Activated T-cell treated with anti-CD3 and anti-CD28 coated beads, Interleukin-2, amount 50 U/mL, for 72 hours (primary cell): ENCODE measurements at regions not wholly inside any gene's neighbourhood (a gene's known extent, or its start where the extent isn't known, plus 50 kb on each side); places are given as distances from the start of the nearest gene placed in this dataset.

Experiments used
- ATAC-seq, 2 donors: fragments of 150-1000 bp; cut with Tn5 transposase; replicated peaks in 1 of 2; 2 replicates each; pipeline ENCODE4 v1.10.0; 2021; ENCODE audit warnings: moderate library complexity in 2 of 2, mild to moderate bottlenecking in 1 of 2
- DNase-seq, 2 donors: peaks; one replicate each; pipeline ENCODE4 v3.0.0; 2021 to 2022; ENCODE audit warnings: mixed read lengths in 1 of 2
- H3K27ac Mint-ChIP-seq: one replicate; pipeline ENCODE4 v1.8.0; 2022; ENCODE audit warnings: mild to moderate bottlenecking, moderate library complexity, mixed read lengths
- H3K27me3 Mint-ChIP-seq: one replicate; pipeline ENCODE4 v1.8.0; 2022; ENCODE audit warnings: low read depth, mixed read lengths
- H3K36me3 Mint-ChIP-seq, 2 donors: one replicate each; pipeline ENCODE4 v1.8.0; 2022; ENCODE audit warnings: mixed read lengths in 2 of 2, mild to moderate bottlenecking in 1 of 2; ENCODE audit not compliant: insufficient read depth in 2 of 2
- H3K4me1 Mint-ChIP-seq: one replicate; pipeline ENCODE4 v1.8.0; 2022; ENCODE audit warnings: low read depth, mixed read lengths
- H3K4me3 Mint-ChIP-seq, 2 donors: one replicate each; pipeline ENCODE4 v1.8.0; 2022; ENCODE audit warnings: mild to moderate bottlenecking in 2 of 2, mixed read lengths in 2 of 2, moderate library complexity in 2 of 2
- H3K9me3 Mint-ChIP-seq, 2 donors: one replicate each; pipeline ENCODE4 v1.8.0; 2022; ENCODE audit warnings: mixed read lengths in 2 of 2

- H3K9me3 Mint-ChIP-seq = peaks cover 2% of the 10 kb centered on the region in 2 donors
Observed at GRCh38 chr4:188826393-188826792, 687.2 kb downstream of the TRIML1 start.

GRCh38 chr4:188839704-188840103, 700.5 kb downstream of the TRIML1 start:
- Mint-ChIP-seq H3K4me1 (no peaks in the 10 kb centered on the region), H3K4me3 (no peak overlapping the region), H3K27me3 (no peaks in the 10 kb centered on the region), H3K27ac (no peak overlapping the region), H3K9me3 (peaks cover 6 to 7% of the 10 kb centered on the region in 2 donors), H3K36me3 (peaks cover 0 to 1% of the 10 kb centered on the region in 2 donors)
- no peak for ATAC-seq
- no peak for DNase-seq

More at GRCh38 chr4:188826393-188826792, 687.2 kb downstream of the TRIML1 start:
- no peaks in the 10 kb centered on the region for H3K36me3 Mint-ChIP-seq
- DNase-seq (no peak), ATAC-seq (no peak)
- H3K4me1 Mint-ChIP-seq = no peaks in the 10 kb centered on the region
- no peak overlapping the region for H3K27ac Mint-ChIP-seq
- no peak overlapping the region for H3K4me3 Mint-ChIP-seq
- H3K27me3 Mint-ChIP-seq = no peaks in the 10 kb centered on the region

GRCh38 chr4:188841523-188841922, 702.3 kb downstream of the TRIML1 start:
- H3K36me3 Mint-ChIP-seq = peaks cover 0 to 1% of the 10 kb centered on the region in 2 donors
- H3K27me3 Mint-ChIP-seq = no peaks in the 10 kb centered on the region
- DNase-seq = no peak
- no peak overlapping the region for H3K4me3 Mint-ChIP-seq
- peaks cover 8 to 11% of the 10 kb centered on the region in 2 donors for H3K9me3 Mint-ChIP-seq
- no peak for ATAC-seq
- no peak overlapping the region for H3K27ac Mint-ChIP-seq
- H3K4me1 Mint-ChIP-seq = no peaks in the 10 kb centered on the region

- Mint-ChIP-seq H3K27ac (no peak overlapping the region), H3K4me1 (no peaks in the 10 kb centered on the region), H3K36me3 (peaks cover 0 to 4% of the 10 kb centered on the region in 2 donors), H3K9me3 (peaks cover 8 to 12% of the 10 kb centered on the region in 2 donors), H3K4me3 (no peak overlapping the region), H3K27me3 (no peaks in the 10 kb centered on the region)
- ATAC-seq = no peak
- DNase-seq = no peak
Observed at GRCh38 chr4:188854436-188854835, 715.2 kb downstream of the TRIML1 start.

- ATAC-seq (no peak), DNase-seq (no peak)
- no peaks in the 10 kb centered on the region for H3K4me1 Mint-ChIP-seq
- H3K36me3 Mint-ChIP-seq = peaks cover 0 to 5% of the 10 kb centered on the region in 2 donors
- no peak overlapping the region for H3K4me3 Mint-ChIP-seq
- no peaks in the 10 kb centered on the region for H3K27me3 Mint-ChIP-seq
- peaks cover 5 to 15% of the 10 kb centered on the region in 2 donors for H3K9me3 Mint-ChIP-seq
- no peak overlapping the region for H3K27ac Mint-ChIP-seq
Observed at GRCh38 chr4:188858696-188859095, 719.5 kb downstream of the TRIML1 start.

GRCh38 chr4:188864741-188865140, 725.5 kb downstream of the TRIML1 start:
- H3K27ac Mint-ChIP-seq = no peak overlapping the region

GRCh38 chr4:188867796-188868195, 728.6 kb downstream of the TRIML1 start:
- Mint-ChIP-seq H3K27me3 (no peaks in the 10 kb centered on the region), H3K4me1 (no peaks in the 10 kb centered on the region), H3K4me3 (no peak overlapping the region), H3K9me3 (peaks cover 17 to 22% of the 10 kb centered on the region in 2 donors), H3K36me3 (peaks cover 2 to 5% of the 10 kb centered on the region in 2 donors), H3K27ac (no peak overlapping the region)
- DNase-seq (no peak), ATAC-seq (no peak)

More at GRCh38 chr4:188864741-188865140, 725.5 kb downstream of the TRIML1 start:
- ATAC-seq (no peak), DNase-seq (no peak)
- H3K9me3 Mint-ChIP-seq = peaks cover 16 to 18% of the 10 kb centered on the region in 2 donors
- no peak overlapping the region for H3K4me3 Mint-ChIP-seq
- no peaks in the 10 kb centered on the region for H3K27me3 Mint-ChIP-seq
- no peaks in the 10 kb centered on the region for H3K4me1 Mint-ChIP-seq
- peaks cover 3% of the 10 kb centered on the region in 2 donors for H3K36me3 Mint-ChIP-seq

- ATAC-seq (no peak), DNase-seq (no peak)
- peaks cover 13 to 15% of the 10 kb centered on the region in 2 donors for H3K9me3 Mint-ChIP-seq
- H3K4me1 Mint-ChIP-seq = no peaks in the 10 kb centered on the region
- no peaks in the 10 kb centered on the region for H3K27me3 Mint-ChIP-seq
- peaks cover 0 to 5% of the 10 kb centered on the region in 2 donors for H3K36me3 Mint-ChIP-seq
- no peak overlapping the region for H3K4me3 Mint-ChIP-seq
- no peak overlapping the region for H3K27ac Mint-ChIP-seq
Observed at GRCh38 chr4:188869581-188869980, 730.3 kb downstream of the TRIML1 start.

- ATAC-seq (no peak), DNase-seq (no peak)
- peaks cover 10 to 13% of the 10 kb centered on the region in 2 donors for H3K9me3 Mint-ChIP-seq
- no peak overlapping the region for H3K4me3 Mint-ChIP-seq
- peaks cover 0 to 5% of the 10 kb centered on the region in 2 donors for H3K36me3 Mint-ChIP-seq
- H3K4me1 Mint-ChIP-seq = no peaks in the 10 kb centered on the region
- H3K27ac Mint-ChIP-seq = no peak overlapping the region
- no peaks in the 10 kb centered on the region for H3K27me3 Mint-ChIP-seq
Observed at GRCh38 chr4:188872809-188873208, 733.6 kb downstream of the TRIML1 start.

GRCh38 chr4:188876881-188877280, 737.6 kb downstream of the TRIML1 start:
- DNase-seq = no peak
- H3K36me3 Mint-ChIP-seq = peaks cover 0 to 3% of the 10 kb centered on the region in 2 donors
- H3K4me3 Mint-ChIP-seq = no peak overlapping the region
- H3K27me3 Mint-ChIP-seq = no peaks in the 10 kb centered on the region
- no peaks in the 10 kb centered on the region for H3K4me1 Mint-ChIP-seq
- no peak for ATAC-seq
- peaks cover 3 to 5% of the 10 kb centered on the region in 2 donors for H3K9me3 Mint-ChIP-seq
- no peak overlapping the region for H3K27ac Mint-ChIP-seq

GRCh38 chr4:188879598-188879997, 740.4 kb downstream of the TRIML1 start:
- ATAC-seq (no peak), DNase-seq (no peak)
- Mint-ChIP-seq H3K4me1 (no peaks in the 10 kb centered on the region), H3K27ac (no peak overlapping the region), H3K4me3 (no peak overlapping the region), H3K27me3 (no peaks in the 10 kb centered on the region), H3K36me3 (peaks cover 0 to 2% of the 10 kb centered on the region in 2 donors), H3K9me3 (peaks cover 5 to 10% of the 10 kb centered on the region in 2 donors)

GRCh38 chr4:188887905-188888304, 748.7 kb downstream of the TRIML1 start:
- ATAC-seq = no peak
- no peak overlapping the region for H3K4me3 Mint-ChIP-seq
- no peaks in the 10 kb centered on the region for H3K27me3 Mint-ChIP-seq
- no peak overlapping the region for H3K27ac Mint-ChIP-seq
- H3K4me1 Mint-ChIP-seq = no peaks in the 10 kb centered on the region
- no peak for DNase-seq
- H3K9me3 Mint-ChIP-seq = peaks cover 8% of the 10 kb centered on the region in 2 donors
- peaks cover 0 to 2% of the 10 kb centered on the region in 2 donors for H3K36me3 Mint-ChIP-seq

- H3K9me3 Mint-ChIP-seq = peaks cover 3 to 8% of the 10 kb centered on the region in 2 donors
- H3K27ac Mint-ChIP-seq = no peak overlapping the region
- H3K27me3 Mint-ChIP-seq = no peaks in the 10 kb centered on the region
- ATAC-seq (no peak), DNase-seq (no peak)
- H3K36me3 Mint-ChIP-seq = no peaks in the 10 kb centered on the region
- H3K4me1 Mint-ChIP-seq = no peaks in the 10 kb centered on the region
- H3K4me3 Mint-ChIP-seq = no peak overlapping the region
Observed at GRCh38 chr4:188892837-188893236, 753.6 kb downstream of the TRIML1 start.

- Mint-ChIP-seq H3K36me3 (peaks cover 1 to 3% of the 10 kb centered on the region in 2 donors), H3K9me3 (peaks cover 1 to 8% of the 10 kb centered on the region in 2 donors), H3K4me1 (no peaks in the 10 kb centered on the region), H3K4me3 (no peak overlapping the region), H3K27ac (no peak overlapping the region), H3K27me3 (no peaks in the 10 kb centered on the region)
- no peak for DNase-seq
- ATAC-seq = no peak
Observed at GRCh38 chr4:188903986-188904385, 764.7 kb downstream of the TRIML1 start.
